SH-SY5Y (cell line): ENCODE measurements at regions not wholly inside any gene's neighbourhood (a gene's known extent, or its start where the extent isn't known, plus 50 kb on each side); places are given as distances from the start of the nearest gene placed in this dataset.

Experiments
- GATA2 ChIP-seq: IDR thresholded peaks from 2 replicates; pipeline ENCODE4 v1.6.1; 2011; ENCODE audit warnings: mild to moderate bottlenecking, low read depth, low read length
- GATA3 ChIP-seq: IDR thresholded peaks from 2 replicates; pipeline ENCODE4 v1.6.1; 2011; ENCODE audit warnings: low read depth, mild to moderate bottlenecking, low read length, moderate library complexity

GRCh38 chr5:143462431-143462830, 58.9 kb upstream of the NR3C1 start:
- TF ChIP-seq GATA2 (no peak), GATA3 (no peak)
